HEK293 (cell line): ENCODE measurements at regions not wholly inside any gene's neighbourhood (a gene's known extent, or its start where the extent isn't known, plus 50 kb on each side); places are given as distances from the start of the nearest gene placed in this dataset.

Source experiments
- CTCF ChIA-PET: fragments of 350-600 bp; formaldehyde crosslinking; extraction: SDS; loops from one replicate; lab custom pipeline; 2021; ENCODE audit warnings: antibody characterized with exemption; lab: Yijun Ruan, JAX
- POLR2A ChIA-PET: fragments of 300-600 bp; formaldehyde crosslinking; extraction: SDS; loops from one replicate; lab custom pipeline; 2020; ENCODE audit warnings: antibody characterized with exemption, inconsistent platforms; lab: Yijun Ruan, JAX
- H3K27ac ChIP-seq: fragments of 200-500 bp; sonication (Bioruptor generic); 2 replicates; pipeline ENCODE4 v1.5.1; 2014; ENCODE audit warnings: low read depth, low read length, control low read depth, inconsistent platforms; ENCODE audit errors: extremely low read depth
- H3K36me3 ChIP-seq, 2 experiments: fragments of 200-500 bp in 1 of 2; sonication (Bioruptor generic) in 1 of 2; 1 replicate in 1 of 2; 2 replicates in 1 of 2; pipeline ENCODE4 v1.5.1; 2014 to 2017; ENCODE audit warnings: inconsistent platforms in 2 of 2, low read length in 2 of 2; ENCODE audit not compliant: control insufficient read depth in 2 of 2, insufficient read depth in 1 of 2
- H3K4me1 ChIP-seq: fragments of 200-500 bp; sonication (Bioruptor generic); 2 replicates; pipeline ENCODE4 v1.5.1; 2014; ENCODE audit warnings: mild to moderate bottlenecking, low read length, inconsistent platforms; ENCODE audit not compliant: control insufficient read depth, insufficient read depth
- H3K4me3 ChIP-seq: 2 replicates; pipeline ENCODE4 v1.5.1; 2011; ENCODE audit warnings: low read depth, mild to moderate bottlenecking, control low read depth, low read length, moderate library complexity
- H3K9me3 ChIP-seq: fragments of 200-500 bp; sonication (Bioruptor generic); 2 replicates; pipeline ENCODE4 v1.5.1; 2014; ENCODE audit warnings: low read depth, low read length, inconsistent platforms; ENCODE audit not compliant: control insufficient read depth, insufficient read depth
- FEZF1 ChIP-seq: fragments of 450-650 bp; formaldehyde crosslinking; IDR thresholded peaks from 2 replicates; pipeline ENCODE4 v1.5.1; 2016; ENCODE audit warnings: missing biosample characterization, missing genetic modification characterization
- KLF1 ChIP-seq: fragments of 450-650 bp; formaldehyde crosslinking; IDR thresholded peaks from 2 replicates; pipeline ENCODE4 v1.5.1; 2016; ENCODE audit warnings: missing biosample characterization, missing genetic modification characterization
- SCRT2 ChIP-seq: fragments of 450-650 bp; formaldehyde crosslinking; IDR thresholded peaks from 2 replicates; pipeline ENCODE4 v1.5.1; 2016; ENCODE audit warnings: missing biosample characterization, missing genetic modification characterization
- SETDB1 ChIP-seq: IDR thresholded peaks from one replicate; pipeline ENCODE4 v1.6.1; 2017; ENCODE audit warnings: mild to moderate bottlenecking, low read length, moderate library complexity, mixed read lengths; ENCODE audit not compliant: insufficient read length
- YY1 ChIP-seq: fragments of 450-650 bp; formaldehyde crosslinking; IDR thresholded peaks from 2 replicates; pipeline ENCODE4 v1.5.1; 2018; ENCODE audit warnings: missing biosample characterization, missing genetic modification characterization
- ZBTB10 ChIP-seq: fragments of 450-650 bp; formaldehyde crosslinking; IDR thresholded peaks from 2 replicates; pipeline ENCODE4 v1.5.1; 2016; ENCODE audit warnings: missing biosample characterization, missing genetic modification characterization
- ZBTB49 ChIP-seq: fragments of 450-650 bp; formaldehyde crosslinking; IDR thresholded peaks from 2 replicates; pipeline ENCODE4 v1.5.1; 2016; ENCODE audit warnings: missing biosample characterization, missing genetic modification characterization, low read depth
- ZNF114 ChIP-seq: fragments of 450-650 bp; formaldehyde crosslinking; IDR thresholded peaks from 2 replicates; pipeline ENCODE4 v1.5.0; 2017; ENCODE audit warnings: missing biosample characterization, missing genetic modification characterization
- ZNF19 ChIP-seq: fragments of 450-650 bp; formaldehyde crosslinking; IDR thresholded peaks from 2 replicates; pipeline ENCODE4; 2016; ENCODE audit warnings: missing biosample characterization, missing genetic modification characterization, low read depth
- ZNF23 ChIP-seq: fragments of 450-650 bp; formaldehyde crosslinking; IDR thresholded peaks from 2 replicates; pipeline ENCODE4 v1.5.1; 2016; ENCODE audit warnings: missing biosample characterization, missing genetic modification characterization, borderline replicate concordance
- ZNF354C ChIP-seq: fragments of 450-650 bp; formaldehyde crosslinking; IDR thresholded peaks from 2 replicates; pipeline ENCODE4 v1.5.1; 2016; ENCODE audit warnings: missing biosample characterization, missing genetic modification characterization, low read depth, borderline replicate concordance
- ZNF398 ChIP-seq: fragments of 450-650 bp; formaldehyde crosslinking; IDR thresholded peaks from 2 replicates; pipeline ENCODE4 v1.5.1; 2017; ENCODE audit warnings: missing biosample characterization, missing genetic modification characterization
- ZNF510 ChIP-seq: fragments of 450-650 bp; formaldehyde crosslinking; IDR thresholded peaks from 2 replicates; pipeline ENCODE4 v1.5.1; 2018; ENCODE audit warnings: mild to moderate bottlenecking, missing genetic modification characterization, missing biosample characterization; ENCODE audit not compliant: insufficient replicate concordance
- ZNF518A ChIP-seq: fragments of 450-650 bp; formaldehyde crosslinking; conservative IDR thresholded peaks from 2 replicates; pipeline ENCODE4 v1.5.1; 2016; ENCODE audit warnings: low read depth, missing biosample characterization, missing genetic modification characterization
- ZNF530 ChIP-seq: fragments of 450-650 bp; formaldehyde crosslinking; IDR thresholded peaks from 2 replicates; pipeline ENCODE4 v1.5.1; 2016; ENCODE audit warnings: low read depth, missing biosample characterization, missing genetic modification characterization
- ZNF596 ChIP-seq: fragments of 450-650 bp; IDR thresholded peaks from 2 replicates; pipeline ENCODE4 v1.5.0; 2018; ENCODE audit warnings: missing biosample characterization, mild to moderate bottlenecking, missing genetic modification characterization, moderate library complexity
- ZNF664 ChIP-seq: fragments of 450-650 bp; formaldehyde crosslinking; IDR thresholded peaks from 2 replicates; pipeline ENCODE4 v1.5.1; 2016; ENCODE audit warnings: missing biosample characterization, missing genetic modification characterization
- ZNF701 ChIP-seq: fragments of 450-650 bp; formaldehyde crosslinking; IDR thresholded peaks from 2 replicates; pipeline ENCODE4 v1.5.1; 2016; ENCODE audit warnings: missing biosample characterization, missing genetic modification characterization
- ZNF792 ChIP-seq: fragments of 450-650 bp; formaldehyde crosslinking; IDR thresholded peaks from 2 replicates; pipeline ENCODE4 v1.5.1; 2016; ENCODE audit warnings: missing biosample characterization, missing genetic modification characterization
- ZSCAN18 ChIP-seq: fragments of 450-650 bp; formaldehyde crosslinking; IDR thresholded peaks from 2 replicates; pipeline ENCODE4 v1.5.1; 2016; ENCODE audit warnings: missing biosample characterization, missing genetic modification characterization

GRCh38 chr5:171660434-171660833 lies 125.2 kb upstream of the SMIM23 start:
- Histone ChIP-seq H3K36me3 (no peaks in the 10 kb centered on the region), H3K27ac (no peak overlapping the region), H3K9me3 (no peaks in the 10 kb centered on the region), H3K4me3 (no peak overlapping the region), H3K4me1 (no peaks in the 10 kb centered on the region)
- POLR2A ChIA-PET: no interaction called here
- TF ChIP-seq ZNF530 (tag by site-specific recombination) (no peak), ZNF664 (no peak), YY1 (tag by site-specific recombination) (no peak), ZNF114 (tag by site-specific recombination) (no peak), SETDB1 (no peak), ZNF518A (tag by site-specific recombination) (no peak), ZNF354C (tag by site-specific recombination) (no peak), ZNF19 (no peak), ZNF596 (tag by site-specific recombination) (no peak), ZBTB49 (tag by site-specific recombination) (no peak), ZBTB10 (no peak), ZNF398 (tag by site-specific recombination) (no peak), KLF1 (tag by site-specific recombination) (no peak), ZNF792 (tag by site-specific recombination) (no peak), ZSCAN18 (tag by site-specific recombination) (no peak), ZNF510 (no peak), ZNF701 (tag by site-specific recombination) (no peak), FEZF1 (no peak), SCRT2 (tag by site-specific recombination) (no peak), ZNF23 (tag by site-specific recombination) (no peak)
- CTCF ChIA-PET: no interaction called here
